Activated T-cell treated with anti-CD3 and anti-CD28 coated beads for 4 hours (primary cell): ENCODE measurements at regions not wholly inside any gene's neighbourhood (a gene's known extent, or its start where the extent isn't known, plus 50 kb on each side); places are given as distances from the start of the nearest gene placed in this dataset.
"Not testable (repeated sequence)": the region's sequence is repeated elsewhere in the genome, so short reads cannot be mapped to it uniquely, and the experiment has no call there.

Experiments used
- DNase-seq: peaks from one replicate; pipeline ENCODE4 v3.0.0-alpha.2; 2020

- no peak for DNase-seq
These were observed 136.8 kb upstream of the CES5A start for GRCh38 chr16:56011808-56012481.

DNA sequence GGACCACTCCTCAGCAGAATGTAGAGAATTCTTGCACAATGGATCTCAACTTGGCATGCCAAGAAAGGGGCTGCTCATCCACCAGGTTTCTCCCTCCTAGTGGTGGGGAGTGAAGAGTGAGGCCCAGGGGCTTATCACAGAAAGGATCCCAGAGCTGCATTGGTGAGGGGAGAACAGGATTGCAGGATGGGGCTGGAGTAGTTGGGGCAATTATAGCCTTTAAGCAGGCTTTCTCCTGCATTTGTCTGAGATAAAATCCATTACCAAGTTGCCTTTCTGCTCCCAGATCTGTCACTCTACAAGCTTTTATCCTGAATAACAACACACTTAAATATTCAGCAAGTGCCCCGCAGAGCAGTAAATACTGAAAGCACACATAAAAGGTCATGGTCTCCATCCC is 130.8 kb upstream of the CES5A start:
- no peak for DNase-seq

- no peak for DNase-seq
These were observed 124.5 kb upstream of the CES5A start for GRCh38 chr16:55999683-56000082.

DNA sequence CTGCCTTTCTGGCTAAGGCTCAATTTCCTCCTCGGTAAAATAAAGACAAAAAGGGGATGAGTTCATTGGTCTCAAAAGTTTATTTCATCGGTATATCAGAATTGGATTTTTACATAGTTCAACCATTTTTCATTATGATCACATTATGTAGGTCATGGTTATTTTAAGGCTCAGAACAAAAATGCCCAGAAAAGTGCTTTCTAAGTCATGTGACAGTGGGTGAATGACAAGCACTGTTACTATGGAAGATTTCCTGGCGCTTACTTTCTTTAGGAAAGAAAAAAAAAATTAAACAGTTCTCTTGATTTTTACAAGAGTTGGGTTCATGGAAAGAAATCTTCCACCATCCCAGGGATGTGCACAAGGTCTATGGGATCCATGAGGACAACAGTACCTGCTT is 117.9 kb upstream of the CES5A start:
- no peak for DNase-seq

GRCh38 chr16:55992551-55992950 is 117.4 kb upstream of the CES5A start:
- DNase-seq: no peak

DNA sequence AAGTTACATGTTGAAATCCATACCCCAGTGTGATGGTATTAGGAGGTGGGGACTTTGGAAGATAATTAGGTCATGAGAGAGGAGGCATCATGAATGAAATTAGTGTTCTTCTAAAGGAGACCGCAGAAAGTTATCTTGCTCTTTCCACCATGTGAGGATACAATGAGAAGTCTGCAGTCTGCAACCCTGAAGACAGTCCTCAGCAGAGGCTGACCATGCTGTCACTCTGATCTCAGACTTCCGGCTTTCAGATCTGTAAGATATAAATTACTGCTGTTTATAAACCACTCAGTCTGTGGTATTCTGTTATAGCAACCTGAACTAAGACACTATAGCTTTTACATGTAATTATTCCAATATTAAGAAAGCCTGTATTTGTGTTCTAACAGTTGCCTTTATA is 116.7 kb upstream of the CES5A start:
- DNase-seq: no peak

- DNase-seq: no peak
These were observed 114.4 kb upstream of the CES5A start for GRCh38 chr16:55989569-55989907.

DNA sequence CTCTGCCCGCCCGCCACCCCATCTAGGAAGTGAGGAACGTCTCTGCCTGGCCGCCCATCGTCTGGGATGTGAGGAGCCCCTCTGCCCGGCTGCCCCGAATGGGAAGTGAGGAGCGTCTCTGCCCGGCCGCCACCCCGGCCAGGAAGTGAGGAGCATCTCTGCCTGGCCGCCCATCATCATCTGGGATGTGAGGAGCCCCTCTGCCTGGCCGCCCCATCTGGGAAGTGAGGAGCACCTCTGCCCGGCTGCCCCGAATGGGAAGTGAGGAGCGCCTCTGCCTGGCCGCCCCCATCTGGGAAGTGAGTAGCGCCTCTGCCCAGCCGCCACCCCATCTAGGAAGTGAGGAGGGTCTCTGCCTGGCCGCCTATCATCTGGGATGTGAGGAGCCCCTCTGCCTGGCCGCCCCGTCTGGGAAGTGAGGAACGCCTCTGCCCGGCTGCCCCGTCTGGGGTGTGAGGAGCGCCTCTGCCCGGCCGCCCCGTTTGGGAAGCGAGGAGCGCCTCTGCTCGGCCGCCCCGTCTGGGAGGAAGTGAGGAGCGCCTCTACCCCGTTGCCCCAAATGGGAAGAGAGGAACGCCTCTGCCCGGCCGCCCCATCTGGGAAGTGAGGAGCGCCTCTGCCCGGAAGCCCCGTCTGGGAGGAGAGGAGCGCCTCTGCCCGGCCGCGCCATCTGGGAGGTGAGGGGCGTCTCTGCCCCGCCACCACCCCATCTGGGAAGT is 113.8 kb upstream of the CES5A start:
- DNase-seq: not testable (repeated sequence)

- no peak for DNase-seq
These were observed 112.8 kb upstream of the CES5A start for GRCh38 chr16:55988013-55988412.

DNA sequence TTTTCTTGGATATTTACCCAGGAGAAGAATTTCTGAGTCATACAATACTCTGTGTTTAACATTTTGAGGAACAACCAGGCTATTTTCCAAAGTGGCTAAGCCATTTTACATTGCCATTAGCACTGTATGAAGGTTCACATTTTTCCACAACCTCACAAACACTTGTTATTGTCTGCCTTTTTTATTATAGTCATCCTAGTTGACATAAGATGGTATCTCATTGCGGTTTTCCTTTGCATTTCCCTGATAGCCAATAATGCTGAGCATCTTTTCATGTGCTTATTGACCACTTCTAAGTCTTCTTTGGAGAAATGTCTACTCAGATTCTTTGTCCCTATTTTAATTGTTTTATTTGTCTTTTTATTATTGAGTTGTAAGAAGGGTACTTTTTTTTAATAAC is 107.4 kb upstream of the CES5A start:
- DNase-seq: no peak

DNA sequence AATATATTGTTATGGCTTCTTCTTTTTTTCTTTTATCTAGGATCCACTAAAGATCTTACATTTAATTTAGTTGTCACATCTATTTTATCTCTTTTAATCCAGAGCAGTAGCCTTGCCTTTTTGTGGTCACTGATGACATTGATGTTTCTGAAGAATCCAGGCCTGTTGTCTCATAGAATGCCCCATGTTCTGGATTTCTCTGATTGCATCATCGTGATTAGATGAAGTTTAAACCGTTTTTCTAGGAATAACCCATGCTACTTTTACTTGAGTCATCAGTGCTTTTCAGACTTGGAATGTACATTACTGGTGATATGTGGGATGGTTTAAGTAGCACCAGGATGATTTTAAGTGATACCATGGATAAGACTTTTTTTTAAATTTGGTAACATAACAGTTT is 106.4 kb upstream of the CES5A start:
- no peak for DNase-seq

DNA sequence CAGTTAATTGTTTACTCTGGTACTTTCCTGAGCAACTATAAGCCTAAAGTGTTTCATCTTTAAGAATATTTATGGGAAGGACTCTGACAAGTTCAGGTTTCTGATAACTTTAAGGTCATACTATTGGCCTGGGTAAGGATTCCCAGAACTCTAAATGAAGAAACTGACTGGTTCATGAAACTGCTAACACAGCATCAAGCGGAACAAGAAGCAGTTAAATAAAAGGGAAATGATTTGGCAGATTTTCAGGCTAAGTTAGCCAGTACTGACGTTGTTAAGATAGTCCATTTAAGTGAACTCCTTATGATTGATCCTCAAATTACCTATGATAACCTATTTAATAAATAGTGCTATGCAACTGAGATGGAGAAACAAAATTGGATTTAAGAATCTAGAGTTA is 101.6 kb upstream of the CES5A start:
- DNase-seq: no peak

DNA sequence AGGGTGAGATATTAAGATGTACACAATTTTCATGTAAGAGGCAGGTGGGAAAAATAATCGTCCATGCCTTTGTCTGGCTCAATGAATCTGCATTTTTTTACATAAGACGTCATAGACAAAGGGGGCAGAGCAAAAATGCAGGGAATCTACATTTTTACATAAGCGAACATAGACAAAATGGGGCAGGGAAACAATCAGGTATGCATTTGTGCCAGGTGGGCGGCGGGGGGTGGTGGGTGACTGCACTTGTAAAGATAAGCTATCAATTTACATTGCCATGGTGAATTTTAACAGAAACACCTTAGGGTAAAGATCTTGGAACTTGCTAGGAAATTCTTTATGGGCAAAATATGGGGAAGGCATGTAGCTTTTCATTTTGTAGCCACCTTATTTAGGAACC is 96.3 kb upstream of the CES5A start:
- no peak for DNase-seq

DNA sequence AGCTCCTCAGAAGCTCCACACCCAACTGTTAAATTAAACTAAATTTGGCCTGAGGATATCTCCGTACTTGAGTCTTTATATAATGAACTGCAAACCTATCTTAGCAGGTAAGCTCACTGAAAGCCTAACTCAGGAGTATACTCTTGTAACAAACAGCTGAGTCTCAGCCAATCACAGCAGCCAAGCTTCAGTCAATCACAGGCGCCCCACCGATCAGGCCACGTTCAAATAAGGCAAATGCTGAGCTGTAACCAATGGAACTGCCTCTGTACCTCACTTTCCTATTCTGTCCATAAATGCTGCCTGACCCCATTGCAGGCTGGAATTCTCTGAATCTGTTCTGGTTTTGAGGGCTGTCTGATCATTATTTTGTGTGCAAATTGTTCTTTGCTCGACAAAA is 93.0 kb upstream of the CES5A start:
- no peak for DNase-seq

DNA sequence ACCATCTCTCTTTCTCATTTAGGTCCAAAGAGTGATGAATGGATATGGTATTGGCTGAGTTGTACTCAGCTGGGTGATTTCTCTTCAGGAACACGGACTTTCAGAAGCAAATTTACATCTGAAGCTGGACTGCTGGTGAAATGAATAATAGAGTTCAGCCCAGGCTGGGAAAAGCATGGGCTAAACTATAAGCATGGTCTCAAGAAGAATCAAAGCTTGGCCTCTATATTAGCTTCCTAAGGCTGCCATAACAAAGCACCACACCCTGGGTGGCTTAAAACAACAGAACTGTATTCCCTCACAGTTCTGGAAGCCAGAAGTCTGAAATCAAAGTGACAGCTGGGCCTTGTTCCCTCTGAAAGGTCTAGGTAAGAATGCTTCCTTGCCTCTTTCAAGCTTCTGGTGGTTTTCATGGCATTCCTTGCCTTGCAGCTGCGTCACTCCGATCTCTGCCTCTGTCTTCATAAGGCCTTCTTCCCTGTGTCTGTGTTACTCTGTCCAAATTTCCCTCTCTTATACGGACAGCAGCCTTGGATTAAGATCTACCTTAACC is 89.8 kb upstream of the CES5A start:
- no peak for DNase-seq

- DNase-seq: no peak
These were observed 80.7 kb upstream of the CES5A start for GRCh38 chr16:55955845-55956244.

DNA sequence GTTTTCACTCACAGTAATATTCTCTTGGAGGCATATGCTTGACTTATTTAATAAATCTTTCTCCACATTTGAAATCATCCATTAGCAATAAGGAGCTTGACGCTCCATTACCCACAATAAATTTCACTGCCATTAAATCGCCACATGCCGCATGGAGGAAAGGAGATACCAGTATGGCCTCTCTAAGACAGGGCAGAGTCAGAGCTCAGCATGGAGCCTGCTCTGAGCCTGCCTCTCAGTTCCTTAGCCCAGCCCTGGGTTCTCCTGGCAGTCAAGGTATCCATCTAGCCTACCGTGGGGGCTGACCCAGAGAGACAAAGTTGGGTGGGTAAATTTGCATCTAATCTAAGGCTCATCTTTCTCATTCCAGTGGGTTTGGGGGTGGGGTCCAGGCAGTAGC is 80.3 kb upstream of the CES5A start:
- no peak for DNase-seq

- no peak for DNase-seq
These were observed 79.7 kb upstream of the CES5A start for GRCh38 chr16:55954906-55955305.

GRCh38 chr16:55949518-55949917 is 74.3 kb upstream of the CES5A start:
- no peak for DNase-seq

GRCh38 chr16:55948230-55948629 is 73.1 kb upstream of the CES5A start:
- DNase-seq: no peak

GRCh38 chr16:55947366-55947765 is 72.2 kb upstream of the CES5A start:
- DNase-seq: no peak

DNA sequence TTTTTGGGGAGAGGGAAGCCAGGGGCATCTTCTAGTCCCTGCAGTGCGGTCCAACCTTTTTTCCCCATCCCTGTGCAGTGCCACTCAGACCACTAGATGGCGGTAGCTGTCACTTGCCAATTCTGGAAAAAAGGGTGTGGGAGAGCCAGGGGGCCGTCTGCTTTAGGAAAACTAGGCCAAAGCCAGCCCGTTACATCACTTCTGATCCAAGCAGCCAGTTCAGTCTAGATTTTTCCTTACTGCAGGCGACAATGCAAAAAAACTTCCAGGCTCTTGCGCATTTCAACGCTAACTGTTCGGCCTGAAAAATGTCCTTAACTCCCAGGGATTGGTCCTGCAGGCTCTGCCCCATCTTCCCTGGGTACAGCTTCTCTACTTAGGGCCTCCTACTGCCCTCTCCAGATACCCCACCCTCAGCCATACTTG is 69.2 kb upstream of the CES5A start:
- DNase-seq: peak; percentile 29

- no peak for DNase-seq
These were observed 68.1 kb upstream of the CES5A start for GRCh38 chr16:55943267-55943666.

DNA sequence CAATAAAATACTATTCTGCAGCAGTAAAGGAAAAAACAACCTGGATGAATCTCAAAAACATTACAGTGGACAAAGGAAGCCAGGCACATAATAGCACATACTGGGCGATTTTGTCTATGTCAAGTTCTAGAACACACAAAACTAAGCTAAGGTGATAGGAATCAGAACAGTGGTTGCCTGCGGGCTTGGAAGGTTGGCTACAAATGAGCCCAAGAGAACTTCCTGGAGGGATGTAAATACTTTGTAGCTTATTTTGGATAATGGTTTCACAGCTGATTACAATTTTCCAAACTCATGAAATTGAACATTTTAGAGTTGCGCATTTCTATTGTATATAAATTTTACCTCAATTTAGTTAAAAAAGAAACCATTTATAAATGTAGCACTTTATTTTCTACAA is 67.6 kb upstream of the CES5A start:
- no peak for DNase-seq

GRCh38 chr16:55941552-55941951 is 66.4 kb upstream of the CES5A start:
- DNase-seq: no peak
